Osteoblast (primary cell): ENCODE measurements at regions not wholly inside any gene's neighbourhood (a gene's known extent, or its start where the extent isn't known, plus 50 kb on each side); places are given as distances from the start of the nearest gene placed in this dataset.

Experiments
- DNase-seq: peaks from one replicate; pipeline ENCODE4 v3.0.0; 2011; ENCODE audit warnings: low spot score, mixed read lengths; ENCODE audit not compliant: insufficient read length; ENCODE audit errors: missing footprints
- H2AFZ ChIP-seq: 2 replicates; pipeline ENCODE4 v1.6.0; 2011; ENCODE audit warnings: mild to moderate bottlenecking, low read length
- H3K27ac ChIP-seq: 2 replicates; pipeline ENCODE4 v1.5.1; 2011; ENCODE audit warnings: mild to moderate bottlenecking, low read depth, low read length, moderate library complexity
- H3K27me3 ChIP-seq: 2 replicates; pipeline ENCODE4 v1.6.0; 2012; ENCODE audit warnings: mild to moderate bottlenecking, control low read depth, inconsistent platforms, low read length, moderate library complexity; ENCODE audit not compliant: insufficient read depth
- H3K36me3 ChIP-seq: 2 replicates; pipeline ENCODE4 v1.5.1; 2011; ENCODE audit warnings: mild to moderate bottlenecking, low read length, control low read depth, moderate library complexity; ENCODE audit not compliant: insufficient read depth
- H3K4me1 ChIP-seq: 2 replicates; pipeline ENCODE4 v1.5.1; 2011; ENCODE audit warnings: mild to moderate bottlenecking, low read length, control low read depth, moderate library complexity; ENCODE audit not compliant: insufficient read depth
- H3K4me2 ChIP-seq: 2 replicates; pipeline ENCODE4 v1.6.0; 2011; ENCODE audit warnings: mild to moderate bottlenecking, low read length; ENCODE audit not compliant: insufficient read depth
- H3K4me3 ChIP-seq: fragments of 200-600 bp; sonication (generic); 3 replicates; pipeline ENCODE4 v1.5.1; 2012; ENCODE audit warnings: mild to moderate bottlenecking, low read length, inconsistent platforms; ENCODE audit not compliant: insufficient read depth
- H3K79me2 ChIP-seq: 2 replicates; pipeline ENCODE4 v1.6.0; 2012; ENCODE audit warnings: mild to moderate bottlenecking, low read length, control low read depth, inconsistent platforms; ENCODE audit not compliant: insufficient read depth
- H3K9me3 ChIP-seq: 2 replicates; pipeline ENCODE4 v1.5.1; 2011; ENCODE audit warnings: low read depth, low read length, control low read depth
- H4K20me1 ChIP-seq: 2 replicates; pipeline ENCODE4 v1.6.0; 2012; ENCODE audit warnings: mild to moderate bottlenecking, low read length, control low read depth; ENCODE audit not compliant: insufficient read depth
- CTCF ChIP-seq: IDR thresholded peaks from 2 replicates; pipeline ENCODE4 v1.5.1; 2011; ENCODE audit warnings: mild to moderate bottlenecking, low read depth, low read length, moderate library complexity; ENCODE audit errors: extremely low read depth

DNA sequence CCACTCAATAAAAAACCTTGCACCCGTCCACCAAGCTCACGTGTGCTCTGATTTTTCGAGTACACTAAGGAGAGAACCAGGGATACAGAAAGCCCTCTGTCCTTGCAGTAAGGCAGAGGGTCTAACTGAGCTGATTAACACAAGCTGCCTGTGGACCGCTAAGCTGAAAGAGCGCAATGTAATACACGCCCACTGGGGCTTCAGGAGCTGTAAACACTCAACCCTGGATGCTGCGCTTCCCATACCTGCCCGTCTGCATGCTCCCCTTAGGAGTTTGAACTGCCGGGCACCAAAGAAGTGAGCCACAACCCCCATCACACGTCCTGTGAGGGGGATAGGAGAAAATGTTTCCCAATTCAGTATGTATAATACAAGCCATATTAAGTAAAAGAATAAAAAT, 664.8 kb downstream of the PCDH18 start:
- DNase-seq, result no peak
- Histone ChIP-seq H3K4me2 (no peak overlapping the region), H4K20me1 (no peaks in the 10 kb centered on the region), H3K79me2 (no peaks in the 10 kb centered on the region), H2AFZ (no peak overlapping the region), H3K27me3 (no peaks in the 10 kb centered on the region), H3K36me3 (no peaks in the 10 kb centered on the region), H3K4me3 (no peak overlapping the region), H3K27ac (no peak overlapping the region), H3K4me1 (no peaks in the 10 kb centered on the region), H3K9me3 (no peaks in the 10 kb centered on the region)
- no peak for TF ChIP-seq CTCF

GRCh38 chr4:136865526-136865925, 666.8 kb downstream of the PCDH18 start:
- H3K79me2 ChIP-seq, result no peaks in the 10 kb centered on the region
- no peaks in the 10 kb centered on the region for H3K27me3 ChIP-seq
- no peaks in the 10 kb centered on the region for H3K9me3 ChIP-seq
- no peak for TF ChIP-seq CTCF
- no peak overlapping the region for H3K4me3 ChIP-seq
- H3K4me1 ChIP-seq, result no peaks in the 10 kb centered on the region
- no peak overlapping the region for H3K27ac ChIP-seq
- no peak overlapping the region for H3K4me2 ChIP-seq
- no peaks in the 10 kb centered on the region for H4K20me1 ChIP-seq
- H2AFZ ChIP-seq, result no peak overlapping the region
- no peaks in the 10 kb centered on the region for H3K36me3 ChIP-seq
- DNase-seq, result no peak

DNA sequence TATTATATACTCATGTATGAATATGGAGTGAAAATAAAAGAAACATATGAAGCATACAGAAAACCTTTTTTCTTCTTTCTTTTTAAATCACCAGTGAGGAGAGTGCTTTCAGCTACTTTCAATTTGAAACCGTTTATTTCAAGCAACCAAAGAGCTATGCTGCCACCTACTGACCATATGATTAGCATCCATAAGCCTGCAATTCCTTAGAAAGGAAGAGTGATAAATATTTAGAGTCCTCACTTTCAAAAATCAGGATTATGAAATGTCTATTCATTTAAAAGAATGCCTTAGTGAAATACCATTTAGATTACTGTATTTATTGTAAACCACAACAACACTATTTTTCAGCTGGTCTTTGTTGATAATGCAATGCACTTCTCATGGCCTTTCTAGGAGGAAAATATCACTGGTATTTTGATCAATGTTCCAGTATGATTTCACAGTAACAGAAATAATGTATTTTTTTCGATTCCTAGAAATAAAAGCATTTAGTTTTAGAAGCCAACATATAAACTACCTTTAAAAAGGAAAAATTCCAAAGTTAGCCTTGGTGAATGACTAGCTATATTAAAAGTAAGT, 667.6 kb downstream of the PCDH18 start:
- H2AFZ ChIP-seq, result no peak overlapping the region
- H3K36me3 ChIP-seq, result no peaks in the 10 kb centered on the region
- no peaks in the 10 kb centered on the region for H3K79me2 ChIP-seq
- no peaks in the 10 kb centered on the region for H3K27me3 ChIP-seq
- TF ChIP-seq CTCF, result peak; percentile 76
- no peaks in the 10 kb centered on the region for H3K4me1 ChIP-seq
- no peak overlapping the region for H3K27ac ChIP-seq
- peak overlapping the region; percentile 33 for H3K4me2 ChIP-seq
- no peak overlapping the region for H3K4me3 ChIP-seq
- no peaks in the 10 kb centered on the region for H4K20me1 ChIP-seq
- H3K9me3 ChIP-seq, result no peaks in the 10 kb centered on the region
- DNase-seq, result peak; percentile 85

DNA sequence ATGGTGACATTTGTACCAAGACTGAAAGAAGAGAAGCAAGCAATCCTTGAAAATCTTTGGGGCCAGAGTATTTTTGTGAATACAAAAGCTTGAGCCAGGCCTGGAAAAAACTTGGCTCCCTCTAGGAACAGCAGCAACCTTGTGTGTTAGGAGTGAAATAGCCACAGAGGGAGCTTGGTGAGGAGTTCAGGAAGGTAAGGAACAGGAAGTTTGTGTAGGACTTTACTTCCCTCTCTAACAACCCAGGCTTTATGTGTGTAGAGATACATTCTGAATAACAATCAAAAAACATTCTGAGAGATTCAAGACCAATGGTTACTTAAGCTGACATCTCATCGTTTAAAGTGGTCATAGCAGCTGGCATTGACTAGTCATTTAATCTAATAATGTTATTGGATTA, 668.5 kb downstream of the PCDH18 start:
- H4K20me1 ChIP-seq, result no peaks in the 10 kb centered on the region
- H3K4me3 ChIP-seq, result no peak overlapping the region
- TF ChIP-seq CTCF, result no peak
- peak overlapping the region; percentile 21 for H2AFZ ChIP-seq
- no peaks in the 10 kb centered on the region for H3K27me3 ChIP-seq
- no peaks in the 10 kb centered on the region for H3K4me1 ChIP-seq
- H3K27ac ChIP-seq, result no peak overlapping the region
- no peaks in the 10 kb centered on the region for H3K36me3 ChIP-seq
- DNase-seq, result no peak
- H3K9me3 ChIP-seq, result no peaks in the 10 kb centered on the region
- no peaks in the 10 kb centered on the region for H3K79me2 ChIP-seq
- H3K4me2 ChIP-seq, result no peak overlapping the region
